Parathyroid adenoma (tissue), 2 donors: ENCODE measurements at regions not wholly inside any gene's neighbourhood (a gene's known extent, or its start where the extent isn't known, plus 50 kb on each side); places are given as distances from the start of the nearest gene placed in this dataset.

Source experiments
- H2AFZ ChIP-seq: fragments of 300-600 bp; sonication (generic); one replicate; pipeline ENCODE4 v1.7.0; 2017; ENCODE audit warnings: antibody characterized with exemption, mild to moderate bottlenecking
- H3K27ac ChIP-seq: fragments of 300-600 bp; sonication (generic); one replicate; pipeline ENCODE4 v1.7.0; 2017
- H3K27me3 ChIP-seq: fragments of 300-600 bp; sonication (generic); one replicate; pipeline ENCODE4 v1.7.0; 2017; ENCODE audit warnings: low read length; ENCODE audit not compliant: control insufficient read depth, insufficient read depth
- H3K36me3 ChIP-seq: fragments of 300-600 bp; sonication (generic); one replicate; pipeline ENCODE4 v1.7.0; 2017; ENCODE audit warnings: low read length; ENCODE audit not compliant: control insufficient read depth, insufficient read depth
- H3K4me1 ChIP-seq: fragments of 300-600 bp; sonication (generic); one replicate; pipeline ENCODE4 v1.7.0; 2017; ENCODE audit warnings: control low read depth
- H3K4me2 ChIP-seq: fragments of 300-600 bp; sonication (generic); one replicate; pipeline ENCODE4 v1.7.0; 2017; ENCODE audit warnings: low read length
- H3K4me3 ChIP-seq: fragments of 300-600 bp; sonication (generic); one replicate; pipeline ENCODE4 v1.7.0; 2017; ENCODE audit warnings: low read depth, low read length
- H3K79me2 ChIP-seq: fragments of 300-600 bp; sonication (generic); one replicate; pipeline ENCODE4 v1.7.0; 2017; ENCODE audit warnings: control low read depth
- H3K9ac ChIP-seq: fragments of 300-600 bp; sonication (generic); one replicate; pipeline ENCODE4 v1.7.0; 2017; ENCODE audit warnings: mild to moderate bottlenecking
- H3K9me3 ChIP-seq: fragments of 300-600 bp; sonication (generic); one replicate; pipeline ENCODE4 v1.7.0; 2017; ENCODE audit warnings: low read length; ENCODE audit not compliant: control insufficient read depth
- TF ChIP-seq, protein P1 (sequence below): fragments of 300-600 bp; sonication (generic); IDR thresholded peaks from one replicate; pipeline ENCODE4 v1.7.0; 2017; ENCODE audit warnings: antibody characterized with exemption, mild to moderate bottlenecking
- donor health status: primary hyperparathyroidism.

DNA sequence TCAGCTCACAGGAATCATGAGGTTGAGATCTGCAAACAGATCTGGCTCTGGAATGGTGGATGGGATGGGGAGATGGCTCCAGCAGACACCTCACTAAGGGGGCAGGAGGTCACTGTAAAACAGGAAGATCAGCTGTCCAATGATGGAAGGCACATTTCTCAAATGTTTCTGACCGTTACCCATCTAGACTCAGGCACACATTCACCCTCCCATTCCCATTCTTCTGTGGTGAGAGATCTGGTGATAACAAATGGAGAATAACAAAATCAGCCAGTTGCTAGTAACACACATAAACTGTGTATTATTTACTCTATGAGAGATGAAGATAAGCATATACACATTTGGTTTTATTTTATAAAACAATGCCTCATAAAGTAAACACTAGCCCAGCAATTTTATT lies 235.9 kb downstream of the TSHZ3 start:
- Histone ChIP-seq H3K4me2 (no peak overlapping the region), H2AFZ (no peak overlapping the region), H3K79me2 (no peaks in the 10 kb centered on the region)

DNA sequence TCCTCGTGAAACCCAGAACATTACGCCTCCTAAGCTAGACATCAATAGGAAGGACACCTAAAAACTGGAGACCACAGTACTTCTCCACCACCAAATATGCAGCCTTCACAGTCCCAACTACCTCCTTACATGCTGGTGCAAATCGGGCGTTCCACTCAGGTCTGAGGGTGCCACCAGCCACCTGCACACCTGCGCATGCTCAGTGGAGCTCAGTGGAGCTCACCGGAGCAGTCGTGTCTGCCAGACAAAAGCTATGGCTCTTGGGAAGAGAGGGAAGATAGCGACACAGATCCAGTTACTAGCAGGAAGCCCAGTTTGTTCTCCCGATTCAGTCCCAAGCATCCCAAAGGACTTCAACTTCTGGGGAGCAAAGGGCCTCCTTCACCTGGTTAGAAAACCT lies 237.1 kb downstream of the TSHZ3 start:
- Histone ChIP-seq H2AFZ (no peak overlapping the region), H3K36me3 (no peaks in the 10 kb centered on the region)

More for the DNA sequence above, 235.9 kb downstream of the TSHZ3 start:
- Histone ChIP-seq H3K4me3 (no peak overlapping the region), H3K9ac (no peak overlapping the region), H3K27ac (no peak overlapping the region), H3K9me3 (no peaks in the 10 kb centered on the region), H3K27me3 (no peaks in the 10 kb centered on the region), H3K4me1 (no peaks in the 10 kb centered on the region), H3K36me3 (no peaks in the 10 kb centered on the region)
- TF ChIP-seq, protein P1, sequence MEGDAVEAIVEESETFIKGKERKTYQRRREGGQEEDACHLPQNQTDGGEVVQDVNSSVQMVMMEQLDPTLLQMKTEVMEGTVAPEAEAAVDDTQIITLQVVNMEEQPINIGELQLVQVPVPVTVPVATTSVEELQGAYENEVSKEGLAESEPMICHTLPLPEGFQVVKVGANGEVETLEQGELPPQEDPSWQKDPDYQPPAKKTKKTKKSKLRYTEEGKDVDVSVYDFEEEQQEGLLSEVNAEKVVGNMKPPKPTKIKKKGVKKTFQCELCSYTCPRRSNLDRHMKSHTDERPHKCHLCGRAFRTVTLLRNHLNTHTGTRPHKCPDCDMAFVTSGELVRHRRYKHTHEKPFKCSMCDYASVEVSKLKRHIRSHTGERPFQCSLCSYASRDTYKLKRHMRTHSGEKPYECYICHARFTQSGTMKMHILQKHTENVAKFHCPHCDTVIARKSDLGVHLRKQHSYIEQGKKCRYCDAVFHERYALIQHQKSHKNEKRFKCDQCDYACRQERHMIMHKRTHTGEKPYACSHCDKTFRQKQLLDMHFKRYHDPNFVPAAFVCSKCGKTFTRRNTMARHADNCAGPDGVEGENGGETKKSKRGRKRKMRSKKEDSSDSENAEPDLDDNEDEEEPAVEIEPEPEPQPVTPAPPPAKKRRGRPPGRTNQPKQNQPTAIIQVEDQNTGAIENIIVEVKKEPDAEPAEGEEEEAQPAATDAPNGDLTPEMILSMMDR: no peak

DNA sequence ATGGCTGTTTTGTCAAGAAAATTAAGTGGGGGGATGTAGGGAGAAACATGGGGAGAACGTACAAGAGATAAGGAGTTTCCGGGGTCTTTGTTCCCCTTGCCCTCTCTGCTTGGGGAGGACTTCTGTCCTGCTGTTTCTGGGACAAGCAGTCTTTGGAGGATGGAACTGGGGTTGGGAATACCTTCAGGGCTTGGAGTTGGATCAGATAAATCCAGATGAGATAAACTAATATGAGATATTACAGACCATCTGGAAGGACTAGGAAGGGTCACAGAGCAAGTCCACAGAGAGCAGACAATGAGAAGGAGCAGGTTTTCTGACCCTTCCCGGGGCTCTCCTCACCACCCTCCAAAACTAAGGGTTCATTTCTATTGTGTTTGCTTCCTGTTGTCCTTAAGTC lies 237.5 kb downstream of the TSHZ3 start:
- H2AFZ ChIP-seq: no peak overlapping the region
- no peaks in the 10 kb centered on the region for H3K79me2 ChIP-seq
- H3K4me1 ChIP-seq: no peaks in the 10 kb centered on the region
- H3K9me3 ChIP-seq: no peaks in the 10 kb centered on the region
- TF ChIP-seq, protein P1: no peak
- no peaks in the 10 kb centered on the region for H3K27me3 ChIP-seq
- no peak overlapping the region for H3K4me3 ChIP-seq
- no peak overlapping the region for H3K9ac ChIP-seq
- no peaks in the 10 kb centered on the region for H3K36me3 ChIP-seq
- no peak overlapping the region for H3K27ac ChIP-seq
- H3K4me2 ChIP-seq: no peak overlapping the region

More for the DNA sequence above, 237.1 kb downstream of the TSHZ3 start:
- no peaks in the 10 kb centered on the region for H3K79me2 ChIP-seq
- H3K4me3 ChIP-seq: no peak overlapping the region
- TF ChIP-seq, protein P1: no peak
- no peaks in the 10 kb centered on the region for H3K9me3 ChIP-seq
- no peaks in the 10 kb centered on the region for H3K4me1 ChIP-seq
- no peak overlapping the region for H3K27ac ChIP-seq
- H3K4me2 ChIP-seq: no peak overlapping the region
- H3K9ac ChIP-seq: no peak overlapping the region
- no peaks in the 10 kb centered on the region for H3K27me3 ChIP-seq

DNA sequence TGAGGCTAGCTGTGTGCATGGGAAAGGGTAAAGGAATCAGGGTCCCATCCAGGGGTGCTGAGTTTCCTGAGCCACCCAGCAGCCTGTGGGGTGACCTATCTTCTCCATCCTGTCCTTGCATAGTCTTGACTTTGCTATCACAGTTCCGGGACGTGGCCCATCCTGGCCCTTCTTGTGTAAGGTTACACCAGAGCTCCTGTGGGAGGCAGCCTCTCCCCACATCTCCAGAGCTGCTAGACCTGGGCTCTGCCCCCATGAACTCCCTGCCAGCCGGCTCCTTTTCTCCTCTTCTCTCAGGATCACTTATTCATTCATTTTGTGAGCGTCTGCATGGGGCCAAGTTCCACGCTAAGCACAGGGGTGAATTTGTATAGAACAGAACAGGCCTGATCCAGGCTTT lies 238.9 kb downstream of the TSHZ3 start:
- Histone ChIP-seq H3K9ac (no peak overlapping the region), H3K4me2 (no peak overlapping the region), H3K27me3 (no peaks in the 10 kb centered on the region), H2AFZ (no peak overlapping the region), H3K4me3 (no peak overlapping the region), H3K9me3 (no peaks in the 10 kb centered on the region), H3K79me2 (no peaks in the 10 kb centered on the region), H3K4me1 (no peaks in the 10 kb centered on the region), H3K27ac (no peak overlapping the region), H3K36me3 (no peaks in the 10 kb centered on the region)
- TF ChIP-seq, protein P1: no peak

DNA sequence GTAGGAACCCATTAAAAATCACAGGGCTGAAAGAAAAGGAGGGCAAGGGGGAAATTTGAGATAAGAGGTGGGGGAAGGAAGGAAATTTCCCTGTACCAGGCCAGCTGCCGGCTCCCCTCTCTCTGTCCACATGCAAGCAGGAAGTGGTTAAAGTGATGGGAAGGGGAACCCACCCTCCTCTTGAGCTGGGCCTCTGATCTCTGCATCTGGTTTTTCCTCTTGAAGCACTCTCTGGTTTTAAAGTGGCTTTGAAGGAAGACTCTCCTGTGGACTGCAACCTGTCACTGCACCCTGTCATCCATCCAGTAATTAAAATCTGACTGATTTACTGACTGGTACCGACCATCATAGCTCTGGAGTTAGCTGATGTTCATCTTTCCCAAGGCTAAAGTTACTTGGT lies 239.6 kb downstream of the TSHZ3 start:
- Histone ChIP-seq H3K4me2 (no peak overlapping the region), H3K9ac (no peak overlapping the region), H3K4me1 (no peaks in the 10 kb centered on the region), H3K4me3 (no peak overlapping the region), H3K79me2 (no peaks in the 10 kb centered on the region), H3K9me3 (no peaks in the 10 kb centered on the region), H2AFZ (no peak overlapping the region), H3K27ac (no peak overlapping the region), H3K27me3 (no peaks in the 10 kb centered on the region), H3K36me3 (no peaks in the 10 kb centered on the region)
- TF ChIP-seq, protein P1: no peak
